ENCODE measurements at regions not wholly inside any gene's neighbourhood (a gene's known extent, or its start where the extent isn't known, plus 50 kb on each side); places are given as distances from the start of the nearest gene placed in this dataset.

GRCh38 chr1:194355488-194356106 lies 1169.2 kb upstream of the B3GALT2 start:
- no peak for DNase-seq

- no peak for DNase-seq
Observed at GRCh38 chr1:194353121-194353520, 1166.7 kb upstream of the B3GALT2 start.

DNA sequence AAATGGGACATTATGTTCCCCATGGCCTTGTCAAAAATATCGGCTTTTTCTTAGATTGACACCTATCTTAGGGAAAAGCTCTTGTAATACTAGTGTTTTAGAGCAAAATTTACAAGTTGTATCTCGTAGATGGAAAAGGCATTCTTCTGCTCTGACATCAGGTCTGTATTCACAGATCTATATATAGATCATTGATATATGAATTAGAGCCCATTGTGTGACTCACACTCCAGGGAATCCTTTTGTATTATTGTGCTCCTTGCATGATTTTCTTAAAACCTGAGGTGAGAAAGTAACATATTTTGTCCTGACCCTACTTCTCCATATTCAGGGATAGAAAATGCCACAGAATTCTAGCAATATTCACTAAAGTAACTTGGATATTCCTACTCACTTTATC lies 1160.8 kb upstream of the B3GALT2 start:
- DNase-seq, result no peak

DNA sequence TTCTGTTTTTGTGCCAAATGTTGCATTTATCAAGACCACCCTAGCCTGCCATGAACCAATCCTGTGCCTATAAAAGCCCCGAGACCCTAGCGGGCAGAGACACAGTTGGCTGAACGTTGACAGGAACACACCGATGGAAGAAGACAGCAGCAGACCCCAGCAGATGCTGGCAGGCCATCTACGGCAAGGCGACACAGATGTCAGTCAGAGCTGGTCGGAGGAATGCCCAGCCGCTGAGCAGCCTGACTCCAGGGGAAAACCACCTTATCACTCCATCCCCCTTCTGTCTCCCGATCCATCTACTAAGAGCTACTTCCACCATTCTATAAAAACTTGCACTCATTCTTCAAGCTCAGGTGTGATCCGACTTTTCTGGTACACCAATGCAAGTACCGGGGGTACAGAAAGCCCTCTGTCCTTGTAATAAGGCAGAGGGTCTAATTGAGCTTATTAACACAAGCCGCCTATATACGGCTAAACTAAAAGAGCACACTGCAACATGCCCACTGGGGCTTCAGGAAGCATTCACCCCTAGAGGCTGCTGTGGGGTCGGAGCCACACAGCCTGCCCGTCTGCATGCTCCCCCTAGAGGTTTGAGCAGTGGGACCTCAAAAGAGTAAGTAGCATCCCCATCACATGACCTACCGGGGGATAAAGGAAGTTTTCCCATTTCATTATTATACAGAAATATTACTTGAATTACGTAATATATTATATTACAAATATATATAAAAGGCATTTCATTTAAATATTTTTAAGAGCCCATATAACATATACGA lies 1156.3 kb upstream of the B3GALT2 start:
- DNase-seq, result peak; percentile 21

DNA sequence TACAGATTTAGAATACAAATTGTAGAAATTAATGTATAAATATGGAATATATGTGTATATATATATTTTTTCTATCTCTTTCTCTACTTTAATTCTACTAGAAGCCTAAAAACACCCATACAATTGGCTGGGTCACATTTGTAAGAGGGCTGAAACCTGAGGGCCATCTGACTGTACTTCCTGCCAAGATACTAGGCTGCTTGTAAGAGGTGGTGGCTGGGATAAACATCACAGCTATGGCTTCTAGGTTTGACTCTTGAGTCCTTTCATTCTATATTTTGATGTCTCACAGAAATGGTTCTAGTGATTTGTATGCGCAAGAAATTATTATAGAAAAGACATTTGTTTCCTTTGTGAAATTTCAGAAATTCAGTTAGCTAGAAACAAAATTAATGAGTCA lies 1155.2 kb upstream of the B3GALT2 start:
- DNase-seq, result peak; percentile 51

GRCh38 chr1:194339471-194339870 lies 1153.1 kb upstream of the B3GALT2 start:
- DNase-seq, result peak; percentile 82

GRCh38 chr1:194338241-194338948 lies 1152.0 kb upstream of the B3GALT2 start:
- DNase-seq, result no peak

DNA sequence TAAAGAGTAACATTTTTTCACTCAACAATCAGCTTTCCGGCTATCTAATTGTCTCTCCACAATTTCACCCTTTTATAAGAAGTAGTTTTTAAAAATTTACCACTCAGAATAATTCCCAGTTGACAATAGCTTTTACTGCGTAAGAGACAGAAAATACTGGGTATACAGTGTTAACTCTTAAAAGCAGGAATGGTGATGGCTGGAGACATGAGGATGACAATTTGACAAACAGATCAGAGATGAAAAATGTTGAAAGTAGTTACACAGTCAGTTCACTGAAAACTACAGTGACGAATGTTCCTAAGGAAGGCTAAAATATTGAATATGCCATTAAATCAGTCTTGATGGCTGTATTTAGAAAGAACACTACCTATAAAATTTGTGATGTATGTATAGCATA lies 1146.8 kb upstream of the B3GALT2 start:
- DNase-seq, result no peak

- DNase-seq, result no peak
Observed at GRCh38 chr1:194331758-194332157, 1145.3 kb upstream of the B3GALT2 start.

GRCh38 chr1:194322751-194323150 lies 1136.3 kb upstream of the B3GALT2 start:
- no peak for DNase-seq

DNA sequence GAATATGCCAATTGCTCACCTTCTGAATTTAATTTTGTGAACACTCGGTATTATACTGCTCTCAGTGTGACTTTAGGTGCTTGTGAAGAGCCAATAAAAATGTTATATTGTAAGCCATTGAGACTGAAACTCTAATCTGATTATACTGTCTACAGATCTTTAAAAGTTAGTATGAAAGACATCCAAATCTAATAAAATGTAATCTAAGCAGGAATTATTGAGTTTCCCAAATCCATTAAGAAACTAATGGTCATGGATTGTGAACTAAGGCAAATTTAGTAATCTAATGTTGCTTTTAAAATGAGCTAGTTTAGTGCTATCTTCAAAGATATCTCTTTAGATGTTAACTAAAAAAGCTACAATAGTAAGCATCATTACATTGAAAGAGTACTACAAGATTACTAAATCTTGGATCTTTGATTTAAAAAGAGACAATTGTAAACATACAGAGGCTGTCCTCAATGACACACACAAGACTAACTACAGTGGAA lies 1132.4 kb upstream of the B3GALT2 start:
- DNase-seq, result no peak

DNA sequence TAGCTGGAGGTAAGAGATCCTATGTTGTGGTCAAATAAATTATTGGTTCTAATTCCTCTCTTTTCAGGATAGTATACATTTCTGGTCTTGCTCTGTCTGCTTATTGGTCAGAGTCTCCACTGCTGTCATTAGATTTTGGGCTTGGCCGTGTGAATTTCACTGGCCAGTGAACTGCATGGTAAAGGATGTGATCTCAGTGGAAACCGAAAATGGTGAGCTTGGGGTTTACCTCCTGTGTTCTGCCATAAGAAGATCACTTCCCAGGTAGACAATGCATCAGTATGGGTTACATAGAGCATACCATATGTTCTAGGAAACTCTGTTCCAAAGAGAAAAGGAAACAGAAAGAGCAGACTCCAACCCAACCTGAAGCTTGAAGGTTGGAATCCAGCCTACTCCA lies 1123.3 kb upstream of the B3GALT2 start:
- no peak for DNase-seq

GRCh38 chr1:194309269-194309668 lies 1122.9 kb upstream of the B3GALT2 start:
- DNase-seq, result no peak

GRCh38 chr1:194300776-194301175 lies 1114.4 kb upstream of the B3GALT2 start:
- DNase-seq, result no peak

DNA sequence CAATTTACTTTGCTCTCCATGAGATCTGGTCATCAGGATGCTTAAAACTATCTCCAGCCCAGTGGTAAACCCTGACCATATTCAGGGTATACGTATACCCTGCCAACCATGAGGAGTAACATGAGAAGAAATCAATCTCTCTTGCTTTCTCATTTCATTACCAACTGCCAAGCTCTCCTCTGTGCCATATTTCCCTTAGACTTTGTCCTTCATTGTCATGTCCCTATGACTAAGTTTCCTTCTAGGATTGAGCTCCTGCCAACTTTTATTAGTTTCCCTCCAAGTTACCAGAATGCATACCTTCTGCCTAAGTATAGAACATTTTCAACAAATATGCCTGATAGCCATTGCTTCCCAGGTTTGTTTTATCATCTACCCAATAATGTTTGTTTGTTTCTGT lies 1113.9 kb upstream of the B3GALT2 start:
- no peak for DNase-seq

GRCh38 chr1:194298007-194298598 lies 1111.7 kb upstream of the B3GALT2 start:
- no peak for DNase-seq

DNA sequence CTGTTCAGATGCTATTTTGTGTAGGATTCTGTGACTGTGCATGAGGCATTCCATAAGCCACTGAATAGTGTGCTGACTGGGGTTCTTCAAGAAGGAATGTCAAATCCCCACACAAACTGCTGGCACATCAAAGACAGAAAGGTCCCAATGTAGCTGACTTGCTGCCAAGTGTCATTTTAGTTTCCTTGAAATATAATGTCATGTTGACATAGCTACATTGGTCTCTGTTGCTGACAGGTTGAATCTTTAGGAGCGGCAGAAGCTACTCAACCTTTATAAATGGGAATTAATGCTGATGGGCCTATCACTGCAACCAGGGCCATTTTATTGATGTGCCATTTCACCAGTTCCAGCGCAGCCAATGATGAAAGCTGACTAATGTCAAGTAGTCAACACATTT lies 1110.7 kb upstream of the B3GALT2 start:
- no peak for DNase-seq

DNA sequence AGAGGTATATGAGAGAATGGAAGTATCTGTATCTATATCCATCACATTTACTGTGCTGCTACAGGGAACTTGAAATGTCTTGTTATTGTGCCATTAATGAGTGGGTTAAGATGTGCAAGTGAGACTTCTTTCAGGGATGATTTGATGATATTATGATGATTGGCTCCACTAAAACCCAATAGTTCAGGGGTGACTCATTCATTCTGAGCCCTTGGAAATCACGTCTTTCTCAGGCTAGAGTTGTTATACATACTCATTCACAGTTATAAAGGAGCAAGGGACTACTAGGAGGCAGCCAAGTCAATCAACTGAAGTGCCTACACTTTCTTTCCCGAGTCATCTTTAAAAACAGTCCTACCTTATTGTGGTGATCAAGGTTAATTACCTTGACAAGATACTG lies 1109.8 kb upstream of the B3GALT2 start:
- DNase-seq, result no peak

DNA sequence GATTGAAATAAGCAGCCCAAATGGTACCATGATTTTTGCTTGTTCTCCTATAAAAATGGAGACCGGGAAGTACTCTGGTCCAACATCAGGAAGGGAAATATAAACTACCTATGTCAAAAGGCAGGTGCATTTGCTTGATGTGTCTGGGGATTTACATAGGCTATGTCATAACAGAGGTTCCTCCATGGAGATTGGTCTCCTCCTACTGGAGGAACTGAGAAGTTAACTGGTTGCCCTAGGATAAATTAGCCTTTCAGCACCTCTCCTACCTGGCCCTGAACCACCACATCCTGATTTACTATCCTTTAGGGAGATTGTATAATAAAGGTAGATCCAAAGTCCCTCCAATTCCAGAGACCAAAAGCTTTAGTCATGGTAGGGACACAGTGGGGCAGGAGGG lies 1109.3 kb upstream of the B3GALT2 start:
- DNase-seq, result peak; percentile 74

- DNase-seq, result no peak
Observed at GRCh38 chr1:194293851-194294405, 1107.5 kb upstream of the B3GALT2 start.

GRCh38 chr1:194292966-194293365 lies 1106.6 kb upstream of the B3GALT2 start:
- DNase-seq, result no peak

DNA sequence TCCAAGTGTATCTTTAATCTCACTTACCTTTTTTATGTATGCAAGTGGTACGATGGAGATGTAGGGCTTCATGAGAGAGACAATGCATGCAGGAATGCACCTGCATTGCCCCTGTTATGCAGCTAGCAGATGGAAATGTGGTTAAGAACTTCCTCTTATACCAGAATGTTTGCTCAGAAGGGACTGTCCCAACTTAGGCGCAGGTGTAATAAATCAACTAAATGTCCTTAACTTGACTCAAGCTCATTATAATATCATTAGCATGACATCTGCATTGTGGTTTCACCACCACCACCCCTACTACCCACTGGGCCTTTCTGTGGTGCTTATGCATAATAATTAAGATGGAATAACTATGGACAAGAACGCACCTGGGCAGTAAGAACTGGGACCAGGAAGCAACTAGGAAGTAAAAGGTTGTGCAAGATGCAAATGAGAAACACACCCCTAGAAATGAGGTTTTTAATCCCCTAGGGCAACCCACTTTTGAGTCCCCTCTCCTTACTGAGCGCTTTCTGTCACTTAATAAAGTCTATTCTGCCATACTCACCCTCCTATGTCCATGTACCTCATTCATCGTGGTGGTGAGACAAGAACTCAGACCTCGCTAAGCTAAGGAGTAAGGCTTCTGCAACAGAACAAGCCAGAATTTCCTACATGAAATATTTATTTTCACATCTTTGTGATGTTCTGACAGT lies 1103.3 kb upstream of the B3GALT2 start:
- DNase-seq, result no peak

- no peak for DNase-seq
Observed at GRCh38 chr1:194288238-194288637, 1101.8 kb upstream of the B3GALT2 start.
